IPS DF 6.9 (cell line): ENCODE measurements at regions not wholly inside any gene's neighbourhood (a gene's known extent, or its start where the extent isn't known, plus 50 kb on each side); places are given as distances from the start of the nearest gene placed in this dataset.
"Not testable (repeated sequence)": the region's sequence is repeated elsewhere in the genome, so short reads cannot be mapped to it uniquely, and the experiment has no call there.

Source experiments
- DNase-seq: peaks from one replicate; pipeline ENCODE4 v3.0.0-alpha.2; 2013; ENCODE audit warnings: low read depth, low spot score
- H3K27ac ChIP-seq: one replicate; pipeline ENCODE4 v1.5.1; 2013; ENCODE audit warnings: low read length, control low read depth
- H3K27me3 ChIP-seq: 2 replicates; pipeline ENCODE4 v1.6.1; 2013; ENCODE audit warnings: mild to moderate bottlenecking, low read length; ENCODE audit not compliant: control insufficient read depth, insufficient read depth
- H3K36me3 ChIP-seq: 2 replicates; pipeline ENCODE4 v1.6.1; 2013; ENCODE audit warnings: low read length; ENCODE audit not compliant: control insufficient read depth, insufficient read depth
- H3K4me1 ChIP-seq: 2 replicates; pipeline ENCODE4 v1.6.1; 2013; ENCODE audit warnings: low read length; ENCODE audit not compliant: control insufficient read depth, insufficient read depth
- H3K4me3 ChIP-seq: 2 replicates; pipeline ENCODE4 v1.5.1; 2013; ENCODE audit warnings: mild to moderate bottlenecking, low read length
- H3K9me3 ChIP-seq: 2 replicates; pipeline ENCODE4 v1.6.1; 2013; ENCODE audit warnings: low read length, inconsistent platforms; ENCODE audit not compliant: control insufficient read depth, insufficient read depth
- WGBS: extraction: QIAGEN DNeasy Blood & Tissue Kit; methylation state at CpG from one replicate; pipeline ENCODE4 v1.1.7; 2013; ENCODE audit warnings: mixed read lengths, missing lambda C conversion rate; ENCODE audit not compliant: insufficient read length, insufficient coverage; 5-methylcytosine and 5-hydroxymethylcytosine counted together

DNA sequence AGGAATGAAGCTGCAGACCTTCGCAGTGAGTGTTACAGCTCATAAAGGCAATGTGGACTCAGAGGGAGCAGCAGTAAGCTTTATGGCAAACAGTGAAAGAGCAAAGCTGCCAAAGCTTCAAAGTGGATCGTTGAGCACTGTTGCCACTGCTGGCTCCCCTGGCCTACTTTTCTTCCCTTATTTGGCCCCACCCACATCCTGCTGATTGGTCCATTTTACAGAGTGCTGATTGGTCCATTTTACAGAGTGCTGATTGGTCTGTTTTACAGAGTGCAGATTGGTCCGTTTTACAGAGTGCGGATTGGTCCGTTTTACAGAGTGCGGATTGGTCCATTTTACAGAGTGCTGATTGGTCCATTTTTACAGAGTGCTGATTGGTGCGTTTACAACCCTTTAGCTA lies 451.9 kb upstream of the NFE2L3 start:
- not testable (repeated sequence) for H3K9me3 ChIP-seq, H3K4me3 ChIP-seq, H3K36me3 ChIP-seq, H3K27me3 ChIP-seq, H3K4me1 ChIP-seq, H3K27ac ChIP-seq, DNase-seq
- no CpG with 5 or more reads among the region's 7 CpGs for WGBS

DNA sequence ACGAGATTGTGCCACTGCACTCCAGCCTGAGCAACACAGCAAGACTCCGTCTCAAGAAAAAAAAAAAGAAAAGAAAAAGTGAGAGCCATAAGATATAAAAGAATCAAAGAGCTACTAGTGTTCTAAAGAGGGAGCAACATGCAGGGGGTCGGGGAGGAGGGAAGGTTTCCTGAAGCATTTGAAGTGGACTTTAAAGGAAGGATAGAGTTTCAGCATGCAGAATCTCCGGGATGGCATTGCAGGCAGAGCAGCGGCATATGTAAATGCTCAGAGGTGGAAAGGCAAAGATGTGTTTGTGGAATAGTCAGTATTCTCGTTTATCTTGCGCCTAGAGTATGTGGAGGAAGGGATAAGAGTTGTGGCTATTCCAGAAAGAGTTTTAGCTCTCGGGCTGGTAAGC lies 447.6 kb upstream of the NFE2L3 start:
- no CpG with 5 or more reads among the region's 8 CpGs for WGBS
- no peaks in the 10 kb centered on the region for H3K9me3 ChIP-seq

DNA sequence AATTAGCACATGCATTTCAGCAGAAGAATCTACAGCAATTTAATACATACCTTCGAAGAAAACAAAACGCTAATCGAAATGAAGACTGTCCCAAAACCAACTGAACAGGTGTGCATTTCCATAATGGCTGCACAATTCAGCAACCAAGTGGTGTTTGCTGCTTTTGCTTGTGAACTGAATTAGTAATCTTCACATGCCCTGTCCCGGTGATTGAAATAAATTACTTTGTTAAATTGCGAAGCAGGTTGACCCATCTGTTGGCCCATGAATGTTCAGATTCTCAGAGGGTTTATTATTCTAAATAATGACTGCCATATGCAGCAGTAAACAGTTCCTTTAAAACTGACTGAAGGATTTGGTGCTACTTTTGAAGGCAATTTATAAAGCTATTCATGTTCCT lies 445.2 kb upstream of the NFE2L3 start:
- H3K4me1 ChIP-seq = no peaks in the 10 kb centered on the region
- no peak overlapping the region for H3K4me3 ChIP-seq
- no CpG with 5 or more reads among the region's 5 CpGs for WGBS
- H3K27me3 ChIP-seq = no peaks in the 10 kb centered on the region
- no peak for DNase-seq
- H3K36me3 ChIP-seq = no peaks in the 10 kb centered on the region
- H3K9me3 ChIP-seq = no peaks in the 10 kb centered on the region
- no peak overlapping the region for H3K27ac ChIP-seq

More for the DNA sequence above, 447.6 kb upstream of the NFE2L3 start:
- no peaks in the 10 kb centered on the region for H3K27me3 ChIP-seq
- no peak for DNase-seq
- no peaks in the 10 kb centered on the region for H3K4me1 ChIP-seq
- H3K4me3 ChIP-seq = no peak overlapping the region
- H3K27ac ChIP-seq = no peak overlapping the region
- H3K36me3 ChIP-seq = no peaks in the 10 kb centered on the region

DNA sequence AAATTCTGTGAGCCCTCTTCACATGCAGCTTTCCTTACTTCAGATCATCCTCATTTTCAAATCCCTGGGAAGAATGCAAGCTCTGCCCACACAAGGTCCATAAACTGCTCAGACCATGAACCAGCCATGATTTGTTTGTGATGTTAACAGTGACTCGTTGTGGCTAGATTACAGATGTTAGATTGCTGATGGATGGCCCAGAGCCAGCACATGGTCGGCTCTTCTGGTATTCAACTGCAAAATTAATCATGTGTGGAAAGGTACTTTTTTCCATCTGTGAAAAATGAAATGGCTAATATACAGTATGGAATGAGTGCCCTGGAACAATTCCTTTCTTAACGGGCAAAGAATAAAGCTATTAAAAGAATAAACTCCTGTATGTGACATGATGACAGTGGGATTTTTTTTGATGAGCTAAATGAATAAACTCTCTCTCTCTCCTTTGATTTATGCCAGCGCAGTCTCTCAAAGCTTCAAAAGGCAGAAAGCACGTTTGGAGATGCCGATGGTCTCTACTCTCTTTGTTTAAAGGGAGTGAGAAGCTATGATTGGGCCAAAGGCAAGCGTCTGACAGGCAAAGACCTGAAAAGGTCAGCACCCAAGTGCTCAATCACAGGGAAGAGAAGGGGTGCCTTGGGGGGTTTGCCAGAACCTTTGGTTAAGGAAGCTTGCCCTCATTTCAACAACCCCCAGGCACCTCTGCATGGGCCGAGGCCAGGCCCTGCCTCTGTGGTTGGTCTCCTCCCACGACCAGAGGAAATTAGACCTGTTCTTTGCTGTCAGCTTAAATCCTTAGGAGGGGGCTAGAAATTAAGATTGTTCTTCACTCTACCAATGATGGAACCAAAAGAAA lies 444.0 kb upstream of the NFE2L3 start:
- Histone ChIP-seq H3K4me3 (no peak overlapping the region), H3K27me3 (no peaks in the 10 kb centered on the region), H3K36me3 (no peaks in the 10 kb centered on the region), H3K9me3 (no peaks in the 10 kb centered on the region), H3K27ac (no peak overlapping the region), H3K4me1 (no peaks in the 10 kb centered on the region)
- no peak for DNase-seq
- no CpG with 5 or more reads among the region's 9 CpGs for WGBS

DNA sequence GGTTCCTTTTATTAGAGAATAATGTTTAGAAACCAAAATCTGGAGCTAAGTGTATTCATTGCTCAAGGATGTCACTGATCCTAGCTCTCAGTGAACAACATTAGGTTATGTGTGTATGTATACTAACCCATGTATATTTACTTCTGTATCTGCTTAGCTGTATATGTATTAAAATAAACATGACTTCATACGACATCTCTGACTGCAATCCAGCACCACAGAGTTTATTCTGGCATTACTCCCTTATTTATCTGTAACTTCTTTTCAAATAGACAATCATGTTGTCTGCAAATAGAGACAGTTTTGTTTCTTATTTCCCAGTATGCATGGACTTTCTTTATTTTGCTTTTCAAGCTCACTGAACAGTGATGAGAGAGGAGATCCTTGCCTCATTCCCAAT lies 441.0 kb upstream of the NFE2L3 start:
- WGBS = no CpG with 5 or more reads among the region's 1 CpG
- H3K27ac ChIP-seq = no peak overlapping the region
- H3K36me3 ChIP-seq = no peaks in the 10 kb centered on the region
- H3K27me3 ChIP-seq = no peaks in the 10 kb centered on the region
- no peaks in the 10 kb centered on the region for H3K4me1 ChIP-seq
- no peaks in the 10 kb centered on the region for H3K9me3 ChIP-seq
- no peak for DNase-seq
- no peak overlapping the region for H3K4me3 ChIP-seq

DNA sequence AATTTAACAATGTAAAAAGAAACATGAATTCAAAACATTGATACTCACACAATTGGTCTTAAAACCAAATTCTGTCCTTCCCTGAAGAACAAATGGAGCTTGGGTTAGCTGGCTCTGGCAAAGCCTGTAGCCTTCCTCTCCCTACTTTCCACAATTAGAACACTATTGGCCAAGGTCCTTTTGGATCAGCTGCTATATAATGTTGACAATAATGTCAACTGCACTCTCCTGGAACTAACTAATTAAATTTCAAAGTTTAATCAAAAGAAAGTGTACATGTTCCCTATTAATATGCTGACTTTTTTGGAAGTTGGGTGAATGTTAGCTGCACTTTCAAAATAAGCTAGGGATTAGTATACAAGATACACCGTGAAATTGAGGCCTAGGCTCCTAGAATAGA lies 440.1 kb upstream of the NFE2L3 start:
- Histone ChIP-seq H3K36me3 (no peaks in the 10 kb centered on the region), H3K4me3 (no peak overlapping the region), H3K27me3 (no peaks in the 10 kb centered on the region), H3K27ac (no peak overlapping the region), H3K4me1 (no peaks in the 10 kb centered on the region), H3K9me3 (no peaks in the 10 kb centered on the region)
- no CpG with 5 or more reads among the region's 1 CpG for WGBS
- DNase-seq = no peak

- Histone ChIP-seq H3K9me3 (no peaks in the 10 kb centered on the region), H3K27ac (no peak overlapping the region), H3K4me3 (no peak overlapping the region), H3K27me3 (no peaks in the 10 kb centered on the region), H3K4me1 (no peaks in the 10 kb centered on the region), H3K36me3 (no peaks in the 10 kb centered on the region)
- no peak for DNase-seq
- no CpG with 5 or more reads among the region's 1 CpG for WGBS
These were observed 439.5 kb upstream of the NFE2L3 start for GRCh38 chr7:25712500-25712899.

DNA sequence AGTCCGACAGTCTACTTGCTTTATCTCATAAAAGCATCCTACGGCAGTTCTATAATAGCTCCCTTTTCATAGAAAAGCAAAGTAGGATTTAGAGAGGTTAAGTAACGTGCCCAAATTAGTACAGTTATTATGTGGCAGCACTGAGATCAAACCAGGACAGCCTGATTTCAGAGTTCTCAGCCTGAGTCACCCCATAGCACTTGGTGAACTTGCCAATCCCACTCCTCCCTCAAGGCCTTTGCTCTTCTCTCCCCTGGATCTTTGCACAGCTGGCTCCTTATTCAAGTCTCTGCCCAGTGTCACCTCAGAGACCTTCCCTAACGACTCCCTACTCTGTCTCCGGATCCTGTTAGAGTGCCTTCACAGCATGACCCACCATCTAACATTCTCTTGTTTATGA lies 438.0 kb upstream of the NFE2L3 start:
- H3K4me1 ChIP-seq = no peaks in the 10 kb centered on the region
- H3K27ac ChIP-seq = no peak overlapping the region
- H3K27me3 ChIP-seq = no peaks in the 10 kb centered on the region
- H3K36me3 ChIP-seq = no peaks in the 10 kb centered on the region
- WGBS = no CpG with 5 or more reads among the region's 5 CpGs
- H3K9me3 ChIP-seq = no peaks in the 10 kb centered on the region
- DNase-seq = no peak
- no peak overlapping the region for H3K4me3 ChIP-seq

- Histone ChIP-seq H3K36me3 (no peaks in the 10 kb centered on the region), H3K27ac (no peak overlapping the region), H3K9me3 (no peaks in the 10 kb centered on the region), H3K4me1 (no peaks in the 10 kb centered on the region), H3K4me3 (no peak overlapping the region), H3K27me3 (no peaks in the 10 kb centered on the region)
- DNase-seq = no peak
- no CpG with 5 or more reads among the region's 6 CpGs for WGBS
These were observed 435.6 kb upstream of the NFE2L3 start for GRCh38 chr7:25716421-25716820.

DNA sequence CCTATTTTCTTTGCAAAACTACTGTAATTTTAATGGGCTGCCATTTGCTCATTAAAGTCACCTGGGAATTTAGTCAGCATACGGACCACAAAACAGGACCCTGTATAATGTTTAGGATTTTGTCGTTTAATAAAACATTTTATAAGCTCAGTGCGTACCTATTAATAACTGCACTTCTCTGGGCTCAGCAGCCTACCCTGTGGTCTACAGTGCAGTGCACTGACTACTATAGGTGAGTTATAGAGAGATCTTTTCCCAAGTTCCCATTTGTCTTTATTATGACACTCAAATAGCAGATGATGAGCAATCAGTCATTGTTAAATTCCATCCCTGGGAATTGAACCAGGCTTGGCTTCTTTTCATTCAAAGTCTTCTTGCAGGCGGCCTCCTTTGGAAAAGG lies 433.4 kb upstream of the NFE2L3 start:
- Histone ChIP-seq H3K4me1 (no peaks in the 10 kb centered on the region), H3K27me3 (no peaks in the 10 kb centered on the region), H3K9me3 (no peaks in the 10 kb centered on the region), H3K4me3 (no peak overlapping the region), H3K27ac (no peak overlapping the region), H3K36me3 (no peaks in the 10 kb centered on the region)
- no peak for DNase-seq
- WGBS = no CpG with 5 or more reads among the region's 4 CpGs
